Posterior vena cava (tissue), 2 donors: ENCODE measurements at regions not wholly inside any gene's neighbourhood (a gene's known extent, or its start where the extent isn't known, plus 50 kb on each side); places are given as distances from the start of the nearest gene placed in this dataset.
"Not testable (repeated sequence)": the region's sequence is repeated elsewhere in the genome, so short reads cannot be mapped to it uniquely, and the experiment has no call there.

Experiments used
- DNase-seq: peaks from one replicate; pipeline ENCODE4 v3.0.0-alpha.2; 2020; ENCODE audit warnings: low spot score
- intact Hi-C, 2 donors: fragments of 100-400 bp; cut with DNase I; formaldehyde crosslinking; loops; one replicate each; pipeline versions ENCODE4 v1.14.1 to v1.14.2; 2022 to 2023
- donor health status: DM: yes; HTN: yes; CAD: no.
- donor health status: DM: yes; HTN: yes; CAD: no.

GRCh38 chr7:56803965-56804754, 328.1 kb downstream of the ZNF479 start:
- intact Hi-C loops, DNase-seq: not testable (repeated sequence)

DNA sequence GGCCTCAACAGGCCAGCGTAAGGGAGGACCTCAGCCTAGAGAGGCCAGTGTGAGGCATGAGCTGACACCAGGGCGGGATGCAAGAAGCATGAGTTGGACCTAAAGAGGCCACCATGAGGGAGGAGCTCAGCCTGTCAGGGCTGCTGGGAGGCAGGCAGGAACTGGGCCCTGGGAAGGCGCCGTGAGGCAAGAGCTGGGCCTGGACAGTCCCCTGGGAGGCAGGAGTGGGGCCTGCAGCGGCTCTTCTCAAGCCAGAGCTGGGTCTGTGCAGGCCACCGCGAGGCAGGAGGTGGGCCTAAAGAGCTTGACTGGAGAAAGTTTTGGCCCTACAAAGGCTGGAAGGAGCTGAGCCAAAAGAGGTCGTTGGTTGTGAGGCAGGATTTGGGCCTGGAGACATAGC, 328.9 kb downstream of the ZNF479 start:
- intact Hi-C loops, DNase-seq: not testable (repeated sequence)

DNA sequence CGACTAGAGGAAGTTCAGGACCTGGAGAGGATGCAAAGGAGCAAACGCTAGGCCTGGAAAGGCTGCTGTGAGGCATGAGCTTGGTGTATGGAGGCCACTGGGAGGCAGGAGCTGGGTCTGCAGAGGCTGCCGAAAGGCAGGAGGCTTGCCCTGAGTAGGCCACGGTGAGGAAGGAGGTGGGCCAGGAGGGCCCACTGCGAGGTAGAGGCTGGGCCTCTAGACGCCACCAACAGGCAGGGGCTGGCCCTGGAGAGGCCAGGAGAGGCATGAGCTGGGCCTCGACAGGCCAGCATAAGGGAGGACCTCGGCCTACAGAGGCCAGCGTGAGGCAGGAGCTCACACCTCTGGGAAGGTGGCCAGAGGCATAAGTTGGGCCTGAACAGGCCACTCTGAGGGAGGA, 330.0 kb downstream of the ZNF479 start:
- intact Hi-C loops, DNase-seq: not testable (repeated sequence)

DNA sequence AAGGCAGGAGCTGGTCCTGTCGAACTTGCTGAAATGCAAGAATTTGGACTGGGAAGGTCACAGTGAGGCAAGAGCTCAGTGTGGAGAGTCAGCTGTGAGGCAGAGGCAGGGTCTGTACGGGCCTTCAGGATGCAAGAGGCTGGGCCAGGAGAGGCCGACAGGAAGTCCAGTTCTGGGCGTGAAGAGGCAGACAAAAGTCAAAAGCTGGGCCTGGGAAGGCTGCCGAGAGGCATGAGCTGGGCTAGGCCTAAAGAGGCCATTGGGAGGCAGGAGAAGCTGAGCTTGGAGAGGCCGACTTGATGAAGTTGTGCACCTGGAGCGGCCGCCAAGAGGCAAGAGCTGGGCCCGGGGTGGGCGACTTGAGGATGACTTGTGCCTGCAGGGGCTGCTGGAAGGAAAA, 330.5 kb downstream of the ZNF479 start:
- intact Hi-C loops = not testable (repeated sequence)

GRCh38 chr7:56798876-56799275, 333.4 kb downstream of the ZNF479 start:
- DNase-seq, intact Hi-C loops: not testable (repeated sequence)

More for the DNA sequence above, 330.5 kb downstream of the ZNF479 start:
- not testable (repeated sequence) for DNase-seq

GRCh38 chr7:56787474-56787873, 344.8 kb downstream of the ZNF479 start:
- intact Hi-C loops, DNase-seq: not testable (repeated sequence)
